Tibial nerve (tissue), 4 donors: ENCODE measurements at regions not wholly inside any gene's neighbourhood (a gene's known extent, or its start where the extent isn't known, plus 50 kb on each side); places are given as distances from the start of the nearest gene placed in this dataset.

Experiments used
- DNase-seq, 2 donors: peaks; one replicate each; pipeline ENCODE4 v3.0.0-alpha.2; 2019; ENCODE audit warnings: low spot score in 2 of 2
- H3K27ac ChIP-seq, 4 donors: fragments of 200-600 bp; sonication (generic) in 3 of 4; one replicate each; pipeline ENCODE4 v1.5.1; 2017 to 2019; ENCODE audit warnings: mild to moderate bottlenecking in 1 of 4
- H3K27me3 ChIP-seq, 2 donors: fragments of 200-600 bp; sonication (generic) in 1 of 2; one replicate each; pipeline versions ENCODE4 v1.5.1 to v1.6.0; 2017 to 2019
- H3K36me3 ChIP-seq, 3 donors: fragments of 200-600 bp; sonication (generic); one replicate each; pipeline ENCODE4 v1.5.1; 2018 to 2019
- H3K4me1 ChIP-seq, 4 donors: fragments of 200-600 bp; sonication (generic) in 3 of 4; one replicate each; pipeline ENCODE4 v1.5.1; 2017 to 2019
- H3K4me3 ChIP-seq, 4 donors: fragments of 200-600 bp; sonication (generic) in 3 of 4; one replicate each; pipeline ENCODE4 v1.5.1; 2017 to 2019; ENCODE audit warnings: mild to moderate bottlenecking in 1 of 4, moderate library complexity in 1 of 4
- H3K9me3 ChIP-seq, 4 donors: fragments of 200-600 bp; sonication (generic) in 3 of 4; one replicate each; pipeline ENCODE4 v1.5.1; 2017 to 2019
- EP300 ChIP-seq, 2 donors: sonication (generic); formaldehyde crosslinking; IDR thresholded peaks; one replicate each; pipeline ENCODE4 v1.6.1; 2017; ENCODE audit warnings: antibody characterized with exemption in 2 of 2, mild to moderate bottlenecking in 1 of 2
- POLR2A ChIP-seq, 2 donors: fragments of 450-650 bp; IDR thresholded peaks; one replicate each; pipeline ENCODE4 v1.6.1; 2017; ENCODE audit warnings: antibody characterized with exemption in 2 of 2, mild to moderate bottlenecking in 2 of 2, moderate library complexity in 2 of 2
- WGBS, 2 donors: methylation state at CpG; one replicate each; pipeline ENCODE4 v1.1.5; 2018; 5-methylcytosine and 5-hydroxymethylcytosine counted together
- TF ChIP-seq, protein P1 (sequence below), 5 experiments: fragments of 200-600 bp in 3 of 5; fragments of 450-650 bp in 2 of 5; sonication (generic) in 3 of 5; IDR thresholded peaks; one replicate each; pipeline ENCODE4 v1.5.1; 2016 to 2019; ENCODE audit warnings: antibody characterized with exemption in 5 of 5, mild to moderate bottlenecking in 3 of 5, moderate library complexity in 2 of 5

DNA sequence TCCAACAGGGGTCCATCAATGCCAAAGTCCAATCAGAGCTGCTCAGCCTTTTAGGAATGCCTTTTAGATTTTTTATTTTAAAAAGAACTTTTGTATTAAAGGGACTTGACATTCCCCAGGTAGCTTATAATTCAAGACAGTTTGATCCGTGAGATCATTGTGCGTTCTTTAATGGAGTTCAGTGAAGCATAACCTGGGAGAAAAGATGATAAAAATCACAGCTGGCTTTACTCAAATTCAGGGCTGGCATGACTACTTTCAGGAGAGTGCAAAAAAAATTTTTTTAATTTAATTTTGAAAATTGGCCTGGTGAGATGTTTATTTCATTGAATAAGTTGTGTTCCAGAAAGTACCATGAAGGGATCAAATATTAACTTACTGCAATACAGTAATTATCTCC is 118.2 kb downstream of the VCX2 start:
- no peak overlapping the region for H3K27ac ChIP-seq
- H3K36me3 ChIP-seq = no peaks in the 10 kb centered on the region
- no peaks in the 10 kb centered on the region for H3K9me3 ChIP-seq
- no peak for DNase-seq
- TF ChIP-seq, protein P1, sequence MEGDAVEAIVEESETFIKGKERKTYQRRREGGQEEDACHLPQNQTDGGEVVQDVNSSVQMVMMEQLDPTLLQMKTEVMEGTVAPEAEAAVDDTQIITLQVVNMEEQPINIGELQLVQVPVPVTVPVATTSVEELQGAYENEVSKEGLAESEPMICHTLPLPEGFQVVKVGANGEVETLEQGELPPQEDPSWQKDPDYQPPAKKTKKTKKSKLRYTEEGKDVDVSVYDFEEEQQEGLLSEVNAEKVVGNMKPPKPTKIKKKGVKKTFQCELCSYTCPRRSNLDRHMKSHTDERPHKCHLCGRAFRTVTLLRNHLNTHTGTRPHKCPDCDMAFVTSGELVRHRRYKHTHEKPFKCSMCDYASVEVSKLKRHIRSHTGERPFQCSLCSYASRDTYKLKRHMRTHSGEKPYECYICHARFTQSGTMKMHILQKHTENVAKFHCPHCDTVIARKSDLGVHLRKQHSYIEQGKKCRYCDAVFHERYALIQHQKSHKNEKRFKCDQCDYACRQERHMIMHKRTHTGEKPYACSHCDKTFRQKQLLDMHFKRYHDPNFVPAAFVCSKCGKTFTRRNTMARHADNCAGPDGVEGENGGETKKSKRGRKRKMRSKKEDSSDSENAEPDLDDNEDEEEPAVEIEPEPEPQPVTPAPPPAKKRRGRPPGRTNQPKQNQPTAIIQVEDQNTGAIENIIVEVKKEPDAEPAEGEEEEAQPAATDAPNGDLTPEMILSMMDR (IDR thresholded peaks at IDR 0.05) = no peak
- TF ChIP-seq EP300 (IDR thresholded peaks at IDR 0.05) (no peak), POLR2A (IDR thresholded peaks at IDR 0.05) (no peak)
- H3K4me3 ChIP-seq = no peak overlapping the region
- 91 to 96% methylated on average over 2 of the region's 2 CpGs for WGBS, 2 donors
- no peaks in the 10 kb centered on the region for H3K4me1 ChIP-seq
- H3K27me3 ChIP-seq = no peaks in the 10 kb centered on the region

DNA sequence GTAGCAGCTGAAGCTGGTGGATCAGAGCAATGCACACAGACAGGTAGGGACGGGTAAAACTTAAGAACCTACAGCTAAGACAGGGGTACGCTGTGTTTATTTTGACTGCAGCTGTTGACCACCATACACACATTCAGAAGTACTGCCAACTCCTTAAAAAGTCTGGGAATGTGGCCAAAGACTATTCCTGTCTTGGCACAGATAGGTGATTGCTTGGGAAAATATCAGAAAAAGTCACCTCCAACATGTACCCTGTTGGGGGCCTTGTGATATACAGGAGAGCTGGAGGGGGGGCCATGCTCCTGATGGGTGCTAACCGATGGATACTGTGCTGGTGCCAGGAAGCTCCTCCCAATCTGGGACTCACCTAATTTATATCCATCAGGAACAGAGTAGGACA is 121.2 kb downstream of the VCX2 start:
- H3K36me3 ChIP-seq = no peaks in the 10 kb centered on the region
- no peak overlapping the region for H3K27ac ChIP-seq
- no peaks in the 10 kb centered on the region for H3K9me3 ChIP-seq
- H3K27me3 ChIP-seq = no peaks in the 10 kb centered on the region
- H3K4me3 ChIP-seq = no peak overlapping the region
- H3K4me1 ChIP-seq = no peaks in the 10 kb centered on the region
- TF ChIP-seq EP300 (IDR thresholded peaks at IDR 0.05) (no peak), POLR2A (IDR thresholded peaks at IDR 0.05) (no peak)
- TF ChIP-seq, protein P1 (IDR thresholded peaks at IDR 0.05) = no peak
- WGBS, 2 donors = 68 to 84% methylated on average over 3 of the region's 3 CpGs
- no peak for DNase-seq

DNA sequence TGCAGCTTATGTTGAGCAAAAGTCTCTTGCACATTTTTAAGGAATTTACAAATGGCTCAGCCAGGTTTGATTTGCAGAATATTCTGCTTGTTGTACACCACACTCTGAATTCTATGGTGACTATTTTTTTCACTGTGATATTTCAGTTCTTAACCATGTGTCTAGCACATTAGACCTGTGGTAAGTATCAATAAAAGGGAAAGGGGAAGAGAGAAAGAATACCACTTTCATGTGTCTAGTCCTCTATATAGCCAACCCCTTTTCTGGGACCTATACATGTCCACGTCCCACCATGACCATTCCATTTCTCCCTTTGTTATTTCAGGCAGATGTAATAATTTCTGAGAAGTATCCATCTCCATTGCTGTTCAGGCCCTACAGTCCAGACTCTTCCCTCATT is 121.3 kb upstream of the PNPLA4 start:
- 71 to 85% methylated on average over 1 of the region's 1 CpG for WGBS, 2 donors
- no peaks in the 10 kb centered on the region for H3K4me1 ChIP-seq
- no peaks in the 10 kb centered on the region for H3K9me3 ChIP-seq
- no peaks in the 10 kb centered on the region for H3K36me3 ChIP-seq
- TF ChIP-seq EP300 (IDR thresholded peaks at IDR 0.05) (no peak), POLR2A (IDR thresholded peaks at IDR 0.05) (no peak)
- TF ChIP-seq, protein P1 (IDR thresholded peaks at IDR 0.05) = no peak
- H3K4me3 ChIP-seq = no peak overlapping the region
- no peak overlapping the region for H3K27ac ChIP-seq
- no peaks in the 10 kb centered on the region for H3K27me3 ChIP-seq
- no peak for DNase-seq

DNA sequence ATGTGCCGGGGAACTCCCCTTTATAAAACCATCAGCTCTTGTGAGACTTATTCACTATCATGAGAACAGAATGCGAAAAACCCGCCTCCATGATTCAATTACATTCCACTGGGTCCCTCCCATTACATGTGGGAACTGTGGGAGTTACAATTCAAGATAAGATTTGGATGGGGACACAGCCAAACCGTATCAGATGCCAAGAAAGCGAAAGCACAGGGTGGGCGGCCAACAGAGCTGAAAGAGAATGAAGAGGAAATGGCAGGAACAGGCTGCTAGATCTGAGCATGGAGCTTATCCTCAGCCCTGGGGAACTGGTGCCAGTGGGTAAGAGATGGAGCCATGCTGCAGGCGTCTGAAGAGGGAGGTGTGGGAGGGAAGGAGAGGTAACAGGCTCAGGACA is 117.7 kb upstream of the PNPLA4 start:
- no peaks in the 10 kb centered on the region for H3K9me3 ChIP-seq
- no peak for DNase-seq
- 67 to 75% methylated on average over 7 of the region's 7 CpGs for WGBS, 2 donors
- no peak overlapping the region for H3K4me3 ChIP-seq
- H3K4me1 ChIP-seq = no peaks in the 10 kb centered on the region
- H3K27me3 ChIP-seq = no peaks in the 10 kb centered on the region
- no peak overlapping the region for H3K27ac ChIP-seq
- TF ChIP-seq EP300 (IDR thresholded peaks at IDR 0.05) (no peak), POLR2A (IDR thresholded peaks at IDR 0.05) (no peak)
- TF ChIP-seq, protein P1 (IDR thresholded peaks at IDR 0.05) = no peak
- H3K36me3 ChIP-seq = no peaks in the 10 kb centered on the region

DNA sequence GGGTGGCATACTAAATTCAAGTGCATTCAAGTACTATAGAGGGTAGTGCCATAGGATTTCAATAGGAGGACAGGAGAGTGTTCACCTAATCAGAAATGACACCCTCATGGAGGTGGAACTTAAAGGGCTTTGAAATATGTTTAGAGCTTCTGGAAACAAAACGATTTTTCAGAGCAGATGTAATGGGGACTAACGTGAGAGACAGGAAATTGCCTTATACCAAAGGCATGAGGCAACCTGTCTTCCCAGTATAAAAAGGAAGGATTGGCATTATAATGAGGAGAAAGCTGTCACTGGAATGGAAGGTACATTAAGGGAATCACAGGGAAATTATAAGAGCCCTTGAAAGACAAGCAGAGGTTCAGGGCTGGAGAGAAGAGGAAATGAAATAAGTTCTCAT is 116.3 kb upstream of the PNPLA4 start:
- WGBS, 2 donors = 52 to 82% methylated on average over 2 of the region's 2 CpGs

DNA sequence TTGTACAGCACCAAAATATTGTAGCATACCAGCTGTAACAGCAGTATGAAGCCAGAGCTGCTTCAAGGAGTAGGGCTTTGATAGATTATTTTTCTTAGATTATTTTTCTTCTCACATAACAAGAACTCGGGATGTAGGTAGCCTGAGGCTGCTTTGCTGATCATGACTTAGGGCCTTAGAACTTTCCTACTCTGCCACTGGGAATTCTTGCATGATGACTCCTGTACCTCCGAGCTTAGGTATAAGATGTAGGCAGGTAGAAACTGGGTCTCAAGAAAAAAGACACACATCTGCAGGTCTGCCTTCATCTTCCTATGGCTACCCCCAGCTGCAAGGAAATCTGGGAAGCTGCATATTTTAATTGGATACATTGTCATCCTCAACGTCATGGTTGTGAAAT is 115.9 kb upstream of the PNPLA4 start:
- 62 to 75% methylated on average over 3 of the region's 3 CpGs for WGBS, 2 donors
- TF ChIP-seq, protein P1 (IDR thresholded peaks at IDR 0.05) = no peak
- no peak for TF ChIP-seq POLR2A (IDR thresholded peaks at IDR 0.05)
- no peak for TF ChIP-seq EP300 (IDR thresholded peaks at IDR 0.05)

More for the DNA sequence above, 116.3 kb upstream of the PNPLA4 start:
- Histone ChIP-seq H3K36me3 (no peaks in the 10 kb centered on the region), H3K27me3 (no peaks in the 10 kb centered on the region), H3K4me3 (no peak overlapping the region), H3K27ac (no peak overlapping the region), H3K4me1 (no peaks in the 10 kb centered on the region), H3K9me3 (no peaks in the 10 kb centered on the region)
- no peak for DNase-seq
- no peak for TF ChIP-seq EP300 (IDR thresholded peaks at IDR 0.05)

More for the DNA sequence above, 115.9 kb upstream of the PNPLA4 start:
- Histone ChIP-seq H3K27me3 (no peaks in the 10 kb centered on the region), H3K9me3 (no peaks in the 10 kb centered on the region), H3K4me1 (no peaks in the 10 kb centered on the region), H3K36me3 (no peaks in the 10 kb centered on the region), H3K4me3 (no peak overlapping the region), H3K27ac (no peak overlapping the region)
- no peak for DNase-seq
